ENCODE measurements at regions not wholly inside any gene's neighbourhood (a gene's known extent, or its start where the extent isn't known, plus 50 kb on each side); places are given as distances from the start of the nearest gene placed in this dataset.
"Not testable (repeated sequence)": the region's sequence is repeated elsewhere in the genome, so short reads cannot be mapped to it uniquely, and the experiment has no call there.

DNA sequence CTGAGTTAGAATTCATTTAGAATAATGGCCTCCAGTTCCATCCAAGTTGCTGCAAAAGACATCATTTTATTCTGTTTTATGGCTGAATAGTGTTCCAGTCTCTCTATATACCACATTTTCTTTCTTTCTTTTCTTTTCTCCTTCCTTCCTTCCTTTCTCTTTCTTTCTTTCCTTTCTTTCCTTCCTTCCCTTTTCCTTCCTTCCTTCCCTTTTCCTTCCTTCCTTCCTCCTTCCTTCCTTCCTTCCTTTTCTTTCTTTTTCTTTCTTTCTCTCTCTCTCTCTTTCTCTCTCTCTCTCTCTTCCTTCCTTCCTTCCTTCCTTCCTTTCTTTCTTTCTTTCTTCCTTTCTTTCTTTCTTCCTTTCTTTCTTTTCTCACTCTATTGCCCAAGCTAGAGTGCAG is 330.2 kb downstream of the TSN start:
- H3K9ac ChIP-seq (replicated peaks in 1 of 4; ENCODE audit: extremely low read depth in 1 of 4, low read depth in 3 of 4, low read length in 3 of 4); H2AFZ ChIP-seq (ENCODE audit: low read length); H3K4ac ChIP-seq (replicated peaks; ENCODE audit: insufficient read length, low read depth, low read length); H3K27me3 ChIP-seq (replicated peaks in 1 of 4; ENCODE audit: control insufficient read depth in 3 of 4, extremely low read depth in 1 of 4, insufficient read depth in 3 of 4, low read length in 3 of 4); H3K14ac ChIP-seq (ENCODE audit: insufficient read length); H2BK12ac ChIP-seq (ENCODE audit: low read depth, low read length); H3K79me1 ChIP-seq (ENCODE audit: low read depth, low read length); H3K36me3 ChIP-seq (ENCODE audit: control insufficient read depth in 2 of 4, insufficient read depth in 4 of 4, low read length in 3 of 4); H4K5ac ChIP-seq (ENCODE audit: insufficient read length, low read depth, low read length); H3K23ac ChIP-seq (ENCODE audit: insufficient read length); DNase-seq (ENCODE audit: low read depth in 1 of 2, low spot score in 2 of 2); H3K79me2 ChIP-seq (ENCODE audit: control insufficient read depth in 1 of 2, insufficient read depth in 2 of 2, low read length in 2 of 2); H2AK5ac ChIP-seq (ENCODE audit: low read depth, low read length); H3K4me1 ChIP-seq (replicated peaks in 1 of 4; ENCODE audit: control insufficient read depth in 3 of 4, insufficient read depth in 4 of 4, low read length in 3 of 4); H3K27ac ChIP-seq (ENCODE audit: low read depth, low read length); POLR2A ChIA-PET (ENCODE audit: partially characterized antibody); H4K20me1 ChIP-seq (replicated peaks in 1 of 2; ENCODE audit: control insufficient read depth in 1 of 2, insufficient read depth in 2 of 2, low read length in 2 of 2); H2BK5ac ChIP-seq (ENCODE audit: low read depth, low read length); H4K91ac ChIP-seq (replicated peaks; ENCODE audit: insufficient read length, low read length); H2BK120ac ChIP-seq (replicated peaks; ENCODE audit: low read depth, low read length); H2BK20ac ChIP-seq (ENCODE audit: low read length); H3K4me2 ChIP-seq (ENCODE audit: insufficient read depth in 1 of 2, low read depth in 2 of 2, low read length in 2 of 2); H3K23me2 ChIP-seq (ENCODE audit: low read depth, low read length); H3K4me3 ChIP-seq (ENCODE audit: extremely low read depth in 1 of 4, insufficient read depth in 2 of 4, low read depth in 3 of 4, low read length in 4 of 4); H4K8ac ChIP-seq (ENCODE audit: extremely low read depth, insufficient read depth, low read length); H3K56ac ChIP-seq (replicated peaks; ENCODE audit: insufficient read length, low read depth, low read length); H3K18ac ChIP-seq (ENCODE audit: extremely low read depth, low read length); H2BK15ac ChIP-seq (ENCODE audit: low read length); FAIRE-seq; H3K9me3 ChIP-seq (ENCODE audit: insufficient read depth in 2 of 2, low read depth in 1 of 2, low read length in 1 of 2): not testable (repeated sequence)
- CTCF ChIA-PET (ENCODE audit: partially characterized antibody) = interaction anchor here (0.6 kb wide), 1 partner anchor 195 kb away, joined by 3 read pairs; no protein-coding TSS in a partner anchor
